ENCODE measurements at regions not wholly inside any gene's neighbourhood (a gene's known extent, or its start where the extent isn't known, plus 50 kb on each side); places are given as distances from the start of the nearest gene placed in this dataset.

GRCh38 chr12:115478505-115478904, 794.5 kb upstream of the TBX3 start:
- TF ChIP-seq POLR2AphosphoS5 (IDR thresholded peaks at IDR 0.05; ENCODE audit: insufficient read depth, low read depth, low read length) (no peak), CTCF (IDR thresholded peaks at IDR 0.05; ENCODE audit: extremely low read depth in 1 of 2, insufficient read depth in 1 of 2, low read depth in 1 of 2, low read length in 2 of 2) (no peak), POLR2A (IDR thresholded peaks at IDR 0.05; ENCODE audit: low read depth, low read length) (no peak)

All from endothelial cell of umbilical vein (primary cell).